ENCODE measurements at regions not wholly inside any gene's neighbourhood (a gene's known extent, or its start where the extent isn't known, plus 50 kb on each side); places are given as distances from the start of the nearest gene placed in this dataset.

DNA sequence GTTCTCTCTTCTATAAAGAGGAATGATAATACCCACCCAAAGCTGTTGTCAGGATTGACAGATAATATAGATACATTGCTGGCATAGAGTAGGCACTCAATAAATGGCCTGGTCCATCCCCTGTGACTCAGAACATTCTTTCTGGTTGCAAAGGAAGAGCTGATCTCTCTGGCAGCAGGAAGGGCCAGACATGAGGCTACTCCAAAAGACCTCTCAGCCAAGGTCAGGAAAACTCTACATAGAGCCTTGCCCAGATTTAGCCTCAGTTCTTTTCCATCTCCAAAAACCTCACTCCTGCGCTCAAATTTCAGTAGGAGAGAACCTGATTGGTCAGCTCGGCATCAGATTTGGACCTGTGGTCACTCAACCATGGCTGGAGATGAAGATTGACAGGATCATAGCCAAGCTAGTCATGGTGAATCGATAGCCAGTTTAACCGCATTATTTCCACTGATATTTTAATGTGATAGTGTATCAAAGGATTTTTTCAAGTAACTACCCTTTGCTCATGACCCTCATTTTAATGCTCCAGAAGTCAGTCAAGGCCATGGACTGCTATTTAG lies 319.6 kb downstream of the DRD1 start:
- TF ChIP-seq, protein P1, sequence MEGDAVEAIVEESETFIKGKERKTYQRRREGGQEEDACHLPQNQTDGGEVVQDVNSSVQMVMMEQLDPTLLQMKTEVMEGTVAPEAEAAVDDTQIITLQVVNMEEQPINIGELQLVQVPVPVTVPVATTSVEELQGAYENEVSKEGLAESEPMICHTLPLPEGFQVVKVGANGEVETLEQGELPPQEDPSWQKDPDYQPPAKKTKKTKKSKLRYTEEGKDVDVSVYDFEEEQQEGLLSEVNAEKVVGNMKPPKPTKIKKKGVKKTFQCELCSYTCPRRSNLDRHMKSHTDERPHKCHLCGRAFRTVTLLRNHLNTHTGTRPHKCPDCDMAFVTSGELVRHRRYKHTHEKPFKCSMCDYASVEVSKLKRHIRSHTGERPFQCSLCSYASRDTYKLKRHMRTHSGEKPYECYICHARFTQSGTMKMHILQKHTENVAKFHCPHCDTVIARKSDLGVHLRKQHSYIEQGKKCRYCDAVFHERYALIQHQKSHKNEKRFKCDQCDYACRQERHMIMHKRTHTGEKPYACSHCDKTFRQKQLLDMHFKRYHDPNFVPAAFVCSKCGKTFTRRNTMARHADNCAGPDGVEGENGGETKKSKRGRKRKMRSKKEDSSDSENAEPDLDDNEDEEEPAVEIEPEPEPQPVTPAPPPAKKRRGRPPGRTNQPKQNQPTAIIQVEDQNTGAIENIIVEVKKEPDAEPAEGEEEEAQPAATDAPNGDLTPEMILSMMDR (IDR thresholded peaks at IDR 0.05): no peak
- no peak for TF ChIP-seq POLR2A (IDR thresholded peaks at IDR 0.05)
